K562 (cell line): ENCODE measurements at regions not wholly inside any gene's neighbourhood (a gene's known extent, or its start where the extent isn't known, plus 50 kb on each side); places are given as distances from the start of the nearest gene placed in this dataset.
"Not testable (repeated sequence)": the region's sequence is repeated elsewhere in the genome, so short reads cannot be mapped to it uniquely, and the experiment has no call there.

Experiments used
- ATAC-seq: fragments of 200-7000 bp; cut with Tn5 transposase; 3 replicates; pipeline ENCODE4 v1.9.1; 2020; ENCODE audit warnings: moderate library complexity
- BruUV-seq: library from RNA; stranded (reverse); fragments of 400-500 nt; replicated peaks from 2 replicates; lab custom pipeline; 2021; lab: Mats Ljungman, UMichigan
- CTCF ChIA-PET: fragments of 300-600 bp; formaldehyde crosslinking; extraction: SDS; loops from one replicate; lab custom pipeline; 2021; ENCODE audit warnings: low intra/inter-chr PET ratio; lab: Yijun Ruan, JAX
- POLR2A ChIA-PET: fragments of 300-600, 350-650 bp; sonication (Branson Sonifier 250); formaldehyde crosslinking; extraction: SDS; loops from one replicate; lab custom pipeline; 2021; ENCODE audit warnings: antibody characterized with exemption, inconsistent platforms; lab: Yijun Ruan, JAX
- DNase-seq, 4 experiments: peaks; one replicate each; pipeline versions ENCODE4 v3.0.0 to v3.0.0-alpha.2; 2011 to 2018; ENCODE audit warnings: low spot score in 3 of 4, mixed read lengths in 3 of 4; ENCODE audit errors: extremely low read depth in 1 of 4
- FAIRE-seq: peaks from 2 replicates; lab custom pipeline; 2011; peaks lifted over from hg19 to GRCh38; lab: Jason Lieb, UNC
- H2AFZ ChIP-seq: 2 replicates; pipeline ENCODE4 v1.6.0; 2011; ENCODE audit warnings: low read depth, low read length, control low read depth, inconsistent platforms
- H3K27ac ChIP-seq: fragments of 200-600 bp; 3 replicates; pipeline ENCODE4 v1.8.0; 2011; ENCODE audit warnings: low read depth, mild to moderate bottlenecking, control low read depth, inconsistent platforms, low read length, moderate library complexity, mixed read lengths; ENCODE audit errors: extremely low read depth
- H3K27me3 ChIP-seq, 2 experiments: fragments of 300-600 bp in 1 of 2; 2 replicates in 1 of 2; 3 replicates in 1 of 2; pipeline versions ENCODE4 v1.6.0 to v1.8.0; 2011; ENCODE audit warnings: inconsistent platforms in 2 of 2, low read length in 2 of 2, mild to moderate bottlenecking in 1 of 2, mixed read lengths in 1 of 2, moderate library complexity in 1 of 2; ENCODE audit not compliant: control insufficient read depth in 2 of 2, insufficient read depth in 2 of 2
- H3K36me3 ChIP-seq: fragments of 300-600 bp; 3 replicates; pipeline ENCODE4 v1.8.0; 2011; ENCODE audit warnings: mild to moderate bottlenecking, low read length, inconsistent platforms; ENCODE audit not compliant: control insufficient read depth, insufficient read depth
- H3K4me1 ChIP-seq, 2 experiments: fragments of 200-600 bp in 1 of 2; replicated peaks in 1 of 2; 2 replicates in 1 of 2; 3 replicates in 1 of 2; pipeline versions ENCODE4 v1.5.1 to v1.8.0; 2011; ENCODE audit warnings: inconsistent platforms in 2 of 2, low read length in 2 of 2, mild to moderate bottlenecking in 1 of 2, mixed read lengths in 1 of 2, moderate library complexity in 1 of 2; ENCODE audit not compliant: control insufficient read depth in 2 of 2, insufficient read depth in 2 of 2
- H3K4me2 ChIP-seq: 2 replicates; pipeline ENCODE4 v1.6.1; 2011; ENCODE audit warnings: low read length, control low read depth, inconsistent platforms, mixed read lengths; ENCODE audit not compliant: insufficient read depth
- H3K4me3 ChIP-seq: fragments of 200-600 bp; sonication (generic), shearing (Covaris generic); 2 replicates; pipeline ENCODE4 v1.5.1; 2016; ENCODE audit warnings: control low read depth, inconsistent platforms
- H3K79me2 ChIP-seq: fragments of 200-600 bp; 3 replicates; pipeline ENCODE4 v1.8.0; 2011; ENCODE audit warnings: low read length, inconsistent platforms; ENCODE audit not compliant: control insufficient read depth, insufficient read depth
- H3K9ac ChIP-seq, 2 experiments: 2 replicates each; pipeline versions ENCODE4 v1.6.0 to v1.6.1; 2011; ENCODE audit warnings: low read depth in 2 of 2, low read length in 2 of 2, control low read depth in 1 of 2, inconsistent platforms in 1 of 2, mild to moderate bottlenecking in 1 of 2, mixed read lengths in 1 of 2; ENCODE audit not compliant: insufficient read depth in 1 of 2
- H3K9me1 ChIP-seq: one replicate; pipeline ENCODE4 v1.6.0; 2011; ENCODE audit warnings: inconsistent platforms, mild to moderate bottlenecking, low read length, moderate library complexity; ENCODE audit not compliant: control insufficient read depth, insufficient read depth
- H3K9me3 ChIP-seq: replicated peaks from 2 replicates; pipeline ENCODE4 v1.5.1; 2011; ENCODE audit warnings: low read depth, low read length, inconsistent platforms; ENCODE audit not compliant: control insufficient read depth, insufficient read depth
- H4K20me1 ChIP-seq: replicated peaks from 2 replicates; pipeline ENCODE4 v1.6.1; 2011; ENCODE audit warnings: low read length, inconsistent platforms, mixed read lengths; ENCODE audit not compliant: control insufficient read depth, insufficient read depth
- ATF1 ChIP-seq, 2 experiments: fragments of 450-650 bp in 1 of 2; IDR thresholded peaks; 2 replicates each; pipeline ENCODE4 v1.6.1; 2016; ENCODE audit warnings: missing compliant biosample characterization in 1 of 2, missing genetic modification characterization in 1 of 2
- DACH1 ChIP-seq: fragments of 450-650 bp; IDR thresholded peaks from 2 replicates; pipeline ENCODE4 v1.6.1; 2018; ENCODE audit not compliant: partially characterized antibody
- HMGN3 ChIP-seq: IDR thresholded peaks from 2 replicates; pipeline ENCODE4 v1.6.1; 2011; ENCODE audit warnings: borderline replicate concordance, low read depth, mild to moderate bottlenecking, mixed read lengths, low read length; ENCODE audit not compliant: insufficient read length; ENCODE audit errors: extremely low read depth
- KLF1 ChIP-seq: fragments of 450-650 bp; IDR thresholded peaks from 2 replicates; pipeline ENCODE4 v1.6.1; 2016; ENCODE audit warnings: missing genetic modification characterization, missing compliant biosample characterization
- KLF10 ChIP-seq: fragments of 250-450 bp; sonication (Bioruptor Pico); IDR thresholded peaks from 2 replicates; pipeline ENCODE4 v1.6.1; 2021; ENCODE audit warnings: matching md5 sums
- KLF16 ChIP-seq: IDR thresholded peaks from 2 replicates; pipeline ENCODE4 v1.6.1; 2016; ENCODE audit warnings: antibody characterized with exemption
- THRAP3 ChIP-seq: fragments of 450-650 bp; IDR thresholded peaks from 2 replicates; pipeline ENCODE4 v1.6.1; 2016; ENCODE audit warnings: mild to moderate bottlenecking, inconsistent platforms, borderline replicate concordance
- YY1 ChIP-seq, 3 experiments: IDR thresholded peaks; 2 replicates each; pipeline ENCODE4 v1.6.1; 2011; ENCODE audit warnings: low read length in 2 of 3, mild to moderate bottlenecking in 2 of 3, moderate library complexity in 2 of 3, borderline replicate concordance in 1 of 3, control low read depth in 1 of 3, low read depth in 1 of 3; ENCODE audit not compliant: insufficient read depth in 3 of 3, insufficient replicate concordance in 2 of 3, control insufficient read depth in 1 of 3, insufficient read length in 1 of 3; ENCODE audit errors: extremely low read depth in 1 of 3
- ZSCAN29 ChIP-seq: fragments of 450-650 bp; IDR thresholded peaks from 2 replicates; pipeline ENCODE4 v1.6.1; 2017
- WGBS: fragments of 100-300 bp; shearing (Covaris generic); methylation state at CpG from one replicate; pipeline ENCODE4 v1.1.6; 2016; ENCODE audit warnings: low coverage, mixed read lengths; ENCODE audit not compliant: insufficient coverage; ENCODE audit errors: missing lambda C conversion rate; 5-methylcytosine and 5-hydroxymethylcytosine counted together
- in situ Hi-C: fragments of 300-500 bp; cut with MboI; formaldehyde crosslinking; loops from 4 replicates; pipeline ENCODE4 v1.15.0; 2018; ENCODE audit warnings: inconsistent platforms, mixed read lengths
- intact Hi-C: fragments of 100-400 bp; cut with micrococcal nuclease; formaldehyde crosslinking; loops from 2 replicates; pipeline ENCODE4 v1.14.2; 2022
- TF ChIP-seq, protein P1 (sequence below): sonication (generic); formaldehyde crosslinking; IDR thresholded peaks from 2 replicates; pipeline ENCODE4 v1.9.0; 2022; ENCODE audit warnings: mild to moderate bottlenecking, missing genetic modification reagents
- TF ChIP-seq, protein P2 (sequence below): sonication (generic); formaldehyde crosslinking; IDR thresholded peaks from 2 replicates; pipeline ENCODE4 v1.8.0; 2022; ENCODE audit warnings: mild to moderate bottlenecking, missing genetic modification reagents
- TF ChIP-seq, protein P3 (sequence below): sonication (generic); formaldehyde crosslinking; IDR thresholded peaks from 2 replicates; pipeline ENCODE4 v1.9.0; 2022; ENCODE audit warnings: mild to moderate bottlenecking, missing genetic modification reagents

DNA sequence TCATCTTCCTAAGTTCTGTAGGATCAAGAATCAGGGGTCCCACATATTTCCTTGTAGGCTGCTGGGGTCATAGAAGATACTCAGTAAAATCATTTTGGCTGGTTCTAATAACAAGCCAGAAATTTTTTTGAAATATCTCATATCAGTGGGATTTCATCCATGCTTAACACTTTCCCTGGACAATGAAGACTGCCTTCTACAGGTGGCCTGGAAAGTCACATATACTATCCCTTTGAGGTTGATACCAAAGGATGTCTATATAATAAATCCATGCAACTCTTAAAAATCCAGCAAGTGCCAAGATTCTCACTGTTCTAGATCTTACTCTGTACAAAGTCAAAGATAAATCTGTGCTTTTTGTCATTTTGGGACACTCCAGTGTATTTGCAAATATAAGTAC lies 225.8 kb upstream of the NEBL start:
- BruUV-seq, result no TSS peak
- DNase-seq (no peak), ATAC-seq (no peak), FAIRE-seq (no peak)
- Histone ChIP-seq H3K79me2 (no peaks in the 10 kb centered on the region), H3K9me3 (no peaks in the 10 kb centered on the region), H4K20me1 (no peaks in the 10 kb centered on the region), H3K27me3 (no peaks in the 10 kb centered on the region), H3K4me1 (peaks cover 0 to 7% of the 10 kb centered on the region in 2 experiments; a peak in 2 of 5 replicates), H3K4me3 (no peak overlapping the region), H3K9ac (no peak overlapping the region), H3K36me3 (no peaks in the 10 kb centered on the region), H2AFZ (no peak overlapping the region), H3K9me1 (no peaks in the 10 kb centered on the region), H3K4me2 (no peak overlapping the region), H3K27ac (no peak overlapping the region)
- TF ChIP-seq KLF1 (tag) (no peak), ZSCAN29 (no peak), HMGN3 (no peak), THRAP3 (no peak), YY1 (IDR thresholded peaks at IDR 0.05; ENCODE audit: borderline replicate concordance in 1 of 3, control insufficient read depth in 1 of 3, extremely low read depth in 1 of 3, insufficient read depth in 3 of 3, insufficient read length in 1 of 3, insufficient replicate concordance in 2 of 3, low read depth in 1 of 3, low read length in 2 of 3) (no peak), KLF10 (CRISPR knock-in tag) (no peak), DACH1 (no peak), KLF16 (no peak), ATF1 (CRISPR knock-in tag; IDR thresholded peaks at IDR 0.05) (no peak), ATF1 (tag; IDR thresholded peaks at IDR 0.05) (no peak)
- TF ChIP-seq, protein P1, sequence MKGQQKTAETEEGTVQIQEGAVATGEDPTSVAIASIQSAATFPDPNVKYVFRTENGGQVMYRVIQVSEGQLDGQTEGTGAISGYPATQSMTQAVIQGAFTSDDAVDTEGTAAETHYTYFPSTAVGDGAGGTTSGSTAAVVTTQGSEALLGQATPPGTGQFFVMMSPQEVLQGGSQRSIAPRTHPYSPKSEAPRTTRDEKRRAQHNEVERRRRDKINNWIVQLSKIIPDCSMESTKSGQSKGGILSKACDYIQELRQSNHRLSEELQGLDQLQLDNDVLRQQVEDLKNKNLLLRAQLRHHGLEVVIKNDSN (CRISPR knock-in tag), result no peak
- TF ChIP-seq, protein P2, sequence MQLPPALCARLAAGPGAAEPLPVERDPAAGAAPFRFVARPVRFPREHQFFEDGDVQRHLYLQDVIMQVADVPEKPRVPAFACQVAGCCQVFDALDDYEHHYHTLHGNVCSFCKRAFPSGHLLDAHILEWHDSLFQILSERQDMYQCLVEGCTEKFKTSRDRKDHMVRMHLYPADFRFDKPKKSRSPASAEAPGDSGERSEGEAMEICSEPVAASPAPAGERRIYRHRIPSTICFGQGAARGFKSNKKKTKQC (CRISPR knock-in tag), result no peak
- TF ChIP-seq, protein P3, sequence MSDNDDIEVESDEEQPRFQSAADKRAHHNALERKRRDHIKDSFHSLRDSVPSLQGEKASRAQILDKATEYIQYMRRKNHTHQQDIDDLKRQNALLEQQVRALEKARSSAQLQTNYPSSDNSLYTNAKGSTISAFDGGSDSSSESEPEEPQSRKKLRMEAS (CRISPR knock-in tag), result no peak
- intact Hi-C loops, result no loop called here
- CTCF ChIA-PET, result no interaction called here
- in situ Hi-C loops, result no loop called here
- POLR2A ChIA-PET, result no interaction called here

DNA sequence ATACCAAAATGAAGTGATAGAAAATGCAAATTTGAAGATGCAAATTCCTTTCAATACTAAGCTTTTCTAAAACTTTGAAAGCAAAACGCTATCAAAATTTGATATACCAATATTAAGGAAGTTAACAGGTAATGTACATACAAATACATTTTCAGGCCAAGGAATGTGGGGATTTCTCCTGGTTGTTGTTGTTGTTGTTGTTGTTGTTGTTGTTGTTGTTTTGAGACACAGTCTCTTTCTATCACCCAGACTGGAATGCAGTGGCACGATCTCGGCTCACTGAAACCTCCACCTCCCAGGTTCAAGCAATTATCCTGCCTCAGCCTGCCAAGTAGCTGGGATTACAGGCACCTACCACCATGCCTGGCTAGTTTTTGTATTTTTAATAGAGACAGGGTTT lies 224.7 kb upstream of the NEBL start:
- H3K27ac ChIP-seq, H3K9ac ChIP-seq, H3K4me1 ChIP-seq, H4K20me1 ChIP-seq, BruUV-seq, H3K4me3 ChIP-seq, H2AFZ ChIP-seq, H3K9me3 ChIP-seq, in situ Hi-C loops, H3K4me2 ChIP-seq, CTCF ChIA-PET, H3K9me1 ChIP-seq, DNase-seq, intact Hi-C loops, H3K79me2 ChIP-seq, ATAC-seq, H3K27me3 ChIP-seq, FAIRE-seq, H3K36me3 ChIP-seq, POLR2A ChIA-PET: not testable (repeated sequence)
- WGBS, result 22% methylated on average over 3 of the region's 3 CpGs
